NB4 (cell line): ENCODE measurements at regions not wholly inside any gene's neighbourhood (a gene's known extent, or its start where the extent isn't known, plus 50 kb on each side); places are given as distances from the start of the nearest gene placed in this dataset.

Experiments used
- DNase-seq: peaks from one replicate; pipeline ENCODE4 v3.0.0; 2010; ENCODE audit warnings: low read depth
- H3K4me3 ChIP-seq: one replicate; pipeline ENCODE4 v1.5.1; 2011; ENCODE audit warnings: mild to moderate bottlenecking, low read depth, low read length, moderate library complexity
- CTCF ChIP-seq: IDR thresholded peaks from one replicate; pipeline ENCODE4 v1.5.1; 2012; ENCODE audit warnings: low read depth, low read length
- MAX ChIP-seq: IDR thresholded peaks from 2 replicates; pipeline ENCODE4 v1.6.1; 2011; ENCODE audit warnings: low read depth, low read length
- MYC ChIP-seq: IDR thresholded peaks from 2 replicates; pipeline ENCODE4 v1.6.1; 2011; ENCODE audit warnings: low read depth, low read length
- POLR2A ChIP-seq: IDR thresholded peaks from 2 replicates; pipeline ENCODE4 v1.6.1; 2011; ENCODE audit warnings: mild to moderate bottlenecking; ENCODE audit not compliant: insufficient read length; ENCODE audit errors: extremely low read depth

- no peak for DNase-seq
- no peak overlapping the region for H3K4me3 ChIP-seq
- TF ChIP-seq MAX (no peak), CTCF (no peak), MYC (no peak), POLR2A (no peak)
These were observed 290.1 kb upstream of the CHRNA7 start for GRCh38 chr15:31740203-31740602.

- no peak overlapping the region for H3K4me3 ChIP-seq
- no peak for TF ChIP-seq MAX
- no peak for TF ChIP-seq POLR2A
- no peak for TF ChIP-seq MYC
- TF ChIP-seq CTCF: no peak
- no peak for DNase-seq
These were observed 284.5 kb upstream of the CHRNA7 start for GRCh38 chr15:31745841-31746240.

- no peak for TF ChIP-seq MYC
- TF ChIP-seq CTCF: no peak
- no peak for DNase-seq
- no peak overlapping the region for H3K4me3 ChIP-seq
These were observed 278.1 kb upstream of the CHRNA7 start for GRCh38 chr15:31752065-31752762.

- no peak for DNase-seq
These were observed 277.4 kb upstream of the CHRNA7 start for GRCh38 chr15:31752905-31753304.

GRCh38 chr15:31758126-31758525 lies 272.2 kb upstream of the CHRNA7 start:
- no peak overlapping the region for H3K4me3 ChIP-seq
- DNase-seq: peak; percentile 18
- TF ChIP-seq MAX (no peak), POLR2A (no peak), CTCF (no peak), MYC (no peak)

More at GRCh38 chr15:31752905-31753304, 277.4 kb upstream of the CHRNA7 start:
- no peak for TF ChIP-seq CTCF
- TF ChIP-seq MYC: no peak
- TF ChIP-seq POLR2A: no peak
- no peak for TF ChIP-seq MAX
- no peak overlapping the region for H3K4me3 ChIP-seq

GRCh38 chr15:31768055-31768454 lies 262.3 kb upstream of the CHRNA7 start:
- no peak overlapping the region for H3K4me3 ChIP-seq
- TF ChIP-seq POLR2A: no peak
- TF ChIP-seq MYC: no peak
- TF ChIP-seq CTCF: no peak
- TF ChIP-seq MAX: no peak
- DNase-seq: no peak
